CD4-positive, alpha-beta T cell (primary cell): ENCODE measurements at regions not wholly inside any gene's neighbourhood (a gene's known extent, or its start where the extent isn't known, plus 50 kb on each side); places are given as distances from the start of the nearest gene placed in this dataset.

Source experiments
- ATAC-seq: fragments of 200-7000 bp; cut with Tn5 transposase; one replicate; pipeline ENCODE4 v1.10.0; 2022; ENCODE audit warnings: mild to moderate bottlenecking; ENCODE audit not compliant: poor library complexity
- CTCF ChIA-PET: fragments of 350-600 bp; sonication (Branson Sonifier 250); formaldehyde crosslinking; loops from one replicate; lab custom pipeline; 2021; ENCODE audit warnings: antibody characterized with exemption, inconsistent platforms; lab: Charles Lee
- POLR2A ChIA-PET: fragments of 350-600 bp; sonication (Branson Sonifier 250); formaldehyde crosslinking; loops from one replicate; lab custom pipeline; 2021; ENCODE audit warnings: antibody characterized with exemption, inconsistent platforms; lab: Charles Lee
- DNase-seq, 14 experiments: peaks; one replicate each; pipeline ENCODE4 v3.0.0-alpha.2; 2013 to 2020; ENCODE audit warnings: mixed read lengths in 2 of 14
- H3K27ac ChIP-seq, 2 donors: one replicate each; pipeline versions ENCODE4 v1.5.1 to v1.7.0; 2013; ENCODE audit warnings: low read length in 2 of 2, low read depth in 1 of 2, mild to moderate bottlenecking in 1 of 2
- H3K27me3 ChIP-seq, 2 experiments: 1 replicate in 1 of 2; 2 replicates in 1 of 2; pipeline versions ENCODE4 v1.6.1 to v1.7.0; 2013; ENCODE audit warnings: low read length in 2 of 2, control low read depth in 1 of 2, mild to moderate bottlenecking in 1 of 2, moderate library complexity in 1 of 2; ENCODE audit not compliant: insufficient read depth in 2 of 2, control insufficient read depth in 1 of 2
- H3K36me3 ChIP-seq: one replicate; pipeline ENCODE4 v1.6.1; 2013; ENCODE audit warnings: low read length, control low read depth; ENCODE audit not compliant: insufficient read depth
- H3K4me1 ChIP-seq: one replicate; pipeline ENCODE4 v1.6.1; 2013; ENCODE audit warnings: low read length, control low read depth; ENCODE audit not compliant: insufficient read depth
- H3K4me3 ChIP-seq: one replicate; pipeline ENCODE4 v1.5.1; 2013; ENCODE audit warnings: mild to moderate bottlenecking, low read length, moderate library complexity
- H3K9me3 ChIP-seq, 2 experiments: 1 replicate in 1 of 2; 2 replicates in 1 of 2; pipeline versions ENCODE4 v1.6.1 to v1.7.0; 2013; ENCODE audit warnings: low read length in 2 of 2, mild to moderate bottlenecking in 2 of 2, control low read depth in 1 of 2, moderate library complexity in 1 of 2; ENCODE audit not compliant: control insufficient read depth in 1 of 2, insufficient read depth in 1 of 2
- H3K27ac Mint-ChIP-seq: one replicate; pipeline ENCODE4 v1.8.0; 2020; ENCODE audit warnings: mixed read lengths
- H3K27me3 Mint-ChIP-seq: one replicate; pipeline ENCODE4 v1.8.0; 2021; ENCODE audit warnings: mixed read lengths
- H3K36me3 Mint-ChIP-seq: one replicate; pipeline ENCODE4 v1.8.0; 2021; ENCODE audit warnings: low read depth, mixed read lengths
- H3K4me1 Mint-ChIP-seq: one replicate; pipeline ENCODE4 v1.8.0; 2021; ENCODE audit warnings: low read depth, mixed read lengths
- H3K4me3 Mint-ChIP-seq: one replicate; pipeline ENCODE4 v1.8.0; 2020; ENCODE audit warnings: mild to moderate bottlenecking, mixed read lengths
- H3K9me3 Mint-ChIP-seq: one replicate; pipeline ENCODE4 v1.8.0; 2020; ENCODE audit warnings: mixed read lengths
- CTCF ChIP-seq: fragments of 200-600 bp; IDR thresholded peaks from one replicate; pipeline ENCODE4 v1.8.0; 2022; ENCODE audit warnings: antibody characterized with exemption, mild to moderate bottlenecking
- intact Hi-C, 2 experiments: fragments of 100-400 bp; cut with DNase I in 1 of 2; cut with micrococcal nuclease in 1 of 2; formaldehyde crosslinking; loops; one replicate each; pipeline versions ENCODE4 v1.15.1 to v1.9.0; 2023 to 2025; cut with DNase I, micrococcal nuclease

GRCh38 chr21:16588433-16588860 lies 858.7 kb downstream of the USP25 start:
- no peak for TF ChIP-seq CTCF
- ChIA-PET POLR2A (no interaction called here), CTCF (no interaction called here)
- Histone ChIP-seq H3K27me3 (no peaks in the 10 kb centered on the region), H3K9me3 (peaks cover 0 to 4% of the 10 kb centered on the region in 2 experiments), H3K36me3 (no peaks in the 10 kb centered on the region), H3K27ac (no peak overlapping the region), H3K4me1 (no peaks in the 10 kb centered on the region), H3K4me3 (no peak overlapping the region)
- intact Hi-C loops = no loop called here
- ATAC-seq = no peak
- no peaks in the 10 kb centered on the region for H3K9me3 Mint-ChIP-seq
- no peaks in the 10 kb centered on the region for H3K4me1 Mint-ChIP-seq
- no peaks in the 10 kb centered on the region for H3K27me3 Mint-ChIP-seq
- H3K27ac Mint-ChIP-seq = no peak overlapping the region
- DNase-seq = peak in 1 of 14 experiments; percentile 5
- H3K4me3 Mint-ChIP-seq = no peak overlapping the region
- no peaks in the 10 kb centered on the region for H3K36me3 Mint-ChIP-seq

- POLR2A ChIA-PET = no interaction called here
- peaks cover 0 to 4% of the 10 kb centered on the region in 2 experiments for H3K9me3 ChIP-seq
- no peak for ATAC-seq
- H3K27me3 Mint-ChIP-seq = no peaks in the 10 kb centered on the region
- no peak overlapping the region for H3K27ac ChIP-seq
- H3K4me3 Mint-ChIP-seq = no peak overlapping the region
- H3K27me3 ChIP-seq = no peaks in the 10 kb centered on the region
- CTCF ChIA-PET = no interaction called here
- no peak overlapping the region for H3K4me3 ChIP-seq
- no peaks in the 10 kb centered on the region for H3K9me3 Mint-ChIP-seq
- H3K27ac Mint-ChIP-seq = no peak overlapping the region
- no peak for TF ChIP-seq CTCF
- DNase-seq = no peak
- no peaks in the 10 kb centered on the region for H3K36me3 ChIP-seq
- H3K36me3 Mint-ChIP-seq = no peaks in the 10 kb centered on the region
- H3K4me1 Mint-ChIP-seq = no peaks in the 10 kb centered on the region
- H3K4me1 ChIP-seq = no peaks in the 10 kb centered on the region
- intact Hi-C loops = no loop called here
Observed at GRCh38 chr21:16589006-16589898, 859.5 kb downstream of the USP25 start.

GRCh38 chr21:16590186-16590585 lies 860.4 kb downstream of the USP25 start:
- Histone ChIP-seq H3K4me1 (no peaks in the 10 kb centered on the region), H3K9me3 (peaks cover 0 to 4% of the 10 kb centered on the region in 2 experiments), H3K27me3 (no peaks in the 10 kb centered on the region), H3K36me3 (no peaks in the 10 kb centered on the region), H3K4me3 (no peak overlapping the region), H3K27ac (no peak overlapping the region)
- no peak overlapping the region for H3K27ac Mint-ChIP-seq
- no peaks in the 10 kb centered on the region for H3K4me1 Mint-ChIP-seq
- POLR2A ChIA-PET = no interaction called here
- DNase-seq = no peak
- TF ChIP-seq CTCF = no peak
- ATAC-seq = no peak
- H3K9me3 Mint-ChIP-seq = no peaks in the 10 kb centered on the region
- no peaks in the 10 kb centered on the region for H3K27me3 Mint-ChIP-seq
- no peak overlapping the region for H3K4me3 Mint-ChIP-seq
- intact Hi-C loops = no loop called here
- CTCF ChIA-PET = no interaction called here
- H3K36me3 Mint-ChIP-seq = no peaks in the 10 kb centered on the region
